Ectodermal cell (in vitro differentiated cells): ENCODE measurements at regions not wholly inside any gene's neighbourhood (a gene's known extent, or its start where the extent isn't known, plus 50 kb on each side); places are given as distances from the start of the nearest gene placed in this dataset.

Experiments
- H3K27ac ChIP-seq: 2 replicates; pipeline ENCODE4 v1.7.0; 2013; ENCODE audit warnings: mild to moderate bottlenecking, low read depth, low read length; ENCODE audit not compliant: insufficient read depth, poor library complexity, severe bottlenecking
- H3K27me3 ChIP-seq: 2 replicates; pipeline ENCODE4 v1.7.0; 2013; ENCODE audit warnings: mild to moderate bottlenecking, low read length; ENCODE audit not compliant: insufficient read depth, control insufficient read depth, poor library complexity, severe bottlenecking
- H3K36me3 ChIP-seq: one replicate; pipeline ENCODE4 v1.7.0; 2013; ENCODE audit warnings: low read length; ENCODE audit not compliant: control insufficient read depth, insufficient read depth
- H3K4me1 ChIP-seq: one replicate; pipeline ENCODE4 v1.7.0; 2013; ENCODE audit warnings: low read length; ENCODE audit not compliant: control insufficient read depth, insufficient read depth
- H3K4me3 ChIP-seq: 2 replicates; pipeline ENCODE4 v1.7.0; 2013; ENCODE audit warnings: low read depth, low read length, control low read depth; ENCODE audit not compliant: insufficient read depth
- H3K9me3 ChIP-seq: 2 replicates; pipeline ENCODE4 v1.7.0; 2013; ENCODE audit warnings: mild to moderate bottlenecking, low read length, moderate library complexity; ENCODE audit not compliant: control insufficient read depth
- WGBS, 2 experiments: methylation state at CpG; one replicate each; pipeline ENCODE4 v1.1.7; 2013; ENCODE audit warnings: missing lambda C conversion rate in 2 of 2; 5-methylcytosine and 5-hydroxymethylcytosine counted together

- H3K36me3 ChIP-seq, result no peaks in the 10 kb centered on the region
- no peak overlapping the region for H3K4me3 ChIP-seq
- H3K27me3 ChIP-seq, result no peaks in the 10 kb centered on the region
- H3K9me3 ChIP-seq, result no peaks in the 10 kb centered on the region
- H3K4me1 ChIP-seq, result no peaks in the 10 kb centered on the region
- no peak overlapping the region for H3K27ac ChIP-seq
- 93 to 100% methylated on average over 2 of the region's 2 CpGs for WGBS, 2 experiments
Measured at GRCh38 chr5:85148701-85149100, 764.0 kb upstream of the EDIL3 start.

GRCh38 chr5:85159395-85159794 lies 774.7 kb upstream of the EDIL3 start:
- Histone ChIP-seq H3K36me3 (no peaks in the 10 kb centered on the region), H3K27ac (no peak overlapping the region), H3K27me3 (no peaks in the 10 kb centered on the region), H3K4me3 (no peak overlapping the region), H3K9me3 (no peaks in the 10 kb centered on the region), H3K4me1 (no peaks in the 10 kb centered on the region)
- WGBS, 2 experiments, result 91 to 93% methylated on average over 5 of the region's 6 CpGs

- Histone ChIP-seq H3K36me3 (no peaks in the 10 kb centered on the region), H3K9me3 (no peaks in the 10 kb centered on the region), H3K27ac (no peak overlapping the region), H3K4me3 (no peak overlapping the region), H3K27me3 (no peaks in the 10 kb centered on the region), H3K4me1 (no peaks in the 10 kb centered on the region)
- 94 to 98% methylated on average over 1 of the region's 1 CpG for WGBS, 2 experiments
Measured at GRCh38 chr5:85168474-85168873, 783.8 kb upstream of the EDIL3 start.

GRCh38 chr5:85170183-85170582 lies 785.5 kb upstream of the EDIL3 start:
- Histone ChIP-seq H3K27ac (no peak overlapping the region), H3K27me3 (no peaks in the 10 kb centered on the region), H3K4me3 (no peak overlapping the region), H3K9me3 (no peaks in the 10 kb centered on the region), H3K36me3 (no peaks in the 10 kb centered on the region), H3K4me1 (no peaks in the 10 kb centered on the region)
- 92 to 95% methylated on average over 4 of the region's 4 CpGs for WGBS, 2 experiments

- H3K36me3 ChIP-seq, result no peaks in the 10 kb centered on the region
- H3K4me3 ChIP-seq, result no peak overlapping the region
- H3K9me3 ChIP-seq, result no peaks in the 10 kb centered on the region
- H3K27ac ChIP-seq, result no peak overlapping the region
- no peaks in the 10 kb centered on the region for H3K4me1 ChIP-seq
- no peaks in the 10 kb centered on the region for H3K27me3 ChIP-seq
Measured at GRCh38 chr5:85173469-85173868, 788.8 kb upstream of the EDIL3 start.

GRCh38 chr5:85182344-85182743 lies 797.7 kb upstream of the EDIL3 start:
- Histone ChIP-seq H3K9me3 (no peaks in the 10 kb centered on the region), H3K27me3 (no peaks in the 10 kb centered on the region), H3K4me1 (no peaks in the 10 kb centered on the region), H3K27ac (no peak overlapping the region), H3K36me3 (no peaks in the 10 kb centered on the region), H3K4me3 (no peak overlapping the region)
- WGBS, 2 experiments, result 94 to 97% methylated on average over 10 to 12 of the region's 12 CpGs

GRCh38 chr5:85204289-85204688 lies 819.6 kb upstream of the EDIL3 start:
- no peak overlapping the region for H3K4me3 ChIP-seq
- no peaks in the 10 kb centered on the region for H3K36me3 ChIP-seq
- H3K27ac ChIP-seq, result no peak overlapping the region
- no peaks in the 10 kb centered on the region for H3K4me1 ChIP-seq
- H3K27me3 ChIP-seq, result no peaks in the 10 kb centered on the region
- no peaks in the 10 kb centered on the region for H3K9me3 ChIP-seq
- 88 to 96% methylated on average over 10 to 11 of the region's 11 CpGs for WGBS, 2 experiments

- WGBS, 2 experiments, result 78 to 80% methylated on average over 1 of the region's 1 CpG
- no peak overlapping the region for H3K4me3 ChIP-seq
- H3K36me3 ChIP-seq, result no peaks in the 10 kb centered on the region
- H3K4me1 ChIP-seq, result no peaks in the 10 kb centered on the region
- no peaks in the 10 kb centered on the region for H3K27me3 ChIP-seq
- H3K9me3 ChIP-seq, result no peaks in the 10 kb centered on the region
- H3K27ac ChIP-seq, result no peak overlapping the region
Measured at GRCh38 chr5:85205430-85205829, 820.8 kb upstream of the EDIL3 start.

- no peaks in the 10 kb centered on the region for H3K36me3 ChIP-seq
- no peak overlapping the region for H3K4me3 ChIP-seq
- H3K27me3 ChIP-seq, result no peaks in the 10 kb centered on the region
- H3K27ac ChIP-seq, result no peak overlapping the region
- WGBS, 2 experiments, result 92 to 97% methylated on average over 1 of the region's 1 CpG
- no peaks in the 10 kb centered on the region for H3K4me1 ChIP-seq
- H3K9me3 ChIP-seq, result no peaks in the 10 kb centered on the region
Measured at GRCh38 chr5:85225388-85225787, 840.7 kb upstream of the EDIL3 start.

- no peaks in the 10 kb centered on the region for H3K9me3 ChIP-seq
- no peak overlapping the region for H3K4me3 ChIP-seq
- H3K4me1 ChIP-seq, result no peaks in the 10 kb centered on the region
- H3K27ac ChIP-seq, result no peak overlapping the region
- no peaks in the 10 kb centered on the region for H3K27me3 ChIP-seq
- H3K36me3 ChIP-seq, result no peaks in the 10 kb centered on the region
- 87 to 94% methylated on average over 2 of the region's 2 CpGs for WGBS, 2 experiments
Measured at GRCh38 chr5:85249204-85249603, 864.5 kb upstream of the EDIL3 start.

GRCh38 chr5:85263125-85263524 lies 878.4 kb upstream of the EDIL3 start:
- Histone ChIP-seq H3K4me1 (no peaks in the 10 kb centered on the region), H3K9me3 (no peaks in the 10 kb centered on the region), H3K27me3 (no peaks in the 10 kb centered on the region), H3K27ac (no peak overlapping the region), H3K36me3 (no peaks in the 10 kb centered on the region), H3K4me3 (no peak overlapping the region)
- WGBS, 2 experiments, result 93 to 96% methylated on average over 2 of the region's 2 CpGs
